CD4-positive, alpha-beta T cell (primary cell): ENCODE measurements at regions not wholly inside any gene's neighbourhood (a gene's known extent, or its start where the extent isn't known, plus 50 kb on each side); places are given as distances from the start of the nearest gene placed in this dataset.

Experiments
- ATAC-seq: fragments of 200-7000 bp; cut with Tn5 transposase; one replicate; pipeline ENCODE4 v1.10.0; 2022; ENCODE audit warnings: mild to moderate bottlenecking; ENCODE audit not compliant: poor library complexity
- CTCF ChIA-PET: fragments of 350-600 bp; sonication (Branson Sonifier 250); formaldehyde crosslinking; loops from one replicate; lab custom pipeline; 2021; ENCODE audit warnings: antibody characterized with exemption, inconsistent platforms; lab: Charles Lee
- POLR2A ChIA-PET: fragments of 350-600 bp; sonication (Branson Sonifier 250); formaldehyde crosslinking; loops from one replicate; lab custom pipeline; 2021; ENCODE audit warnings: antibody characterized with exemption, inconsistent platforms; lab: Charles Lee
- DNase-seq, 14 experiments: peaks; one replicate each; pipeline ENCODE4 v3.0.0-alpha.2; 2013 to 2020; ENCODE audit warnings: mixed read lengths in 2 of 14
- H3K27ac ChIP-seq, 2 donors: one replicate each; pipeline versions ENCODE4 v1.5.1 to v1.7.0; 2013; ENCODE audit warnings: low read length in 2 of 2, low read depth in 1 of 2, mild to moderate bottlenecking in 1 of 2
- H3K27me3 ChIP-seq, 2 experiments: 1 replicate in 1 of 2; 2 replicates in 1 of 2; pipeline versions ENCODE4 v1.6.1 to v1.7.0; 2013; ENCODE audit warnings: low read length in 2 of 2, control low read depth in 1 of 2, mild to moderate bottlenecking in 1 of 2, moderate library complexity in 1 of 2; ENCODE audit not compliant: insufficient read depth in 2 of 2, control insufficient read depth in 1 of 2
- H3K36me3 ChIP-seq: one replicate; pipeline ENCODE4 v1.6.1; 2013; ENCODE audit warnings: low read length, control low read depth; ENCODE audit not compliant: insufficient read depth
- H3K4me1 ChIP-seq: one replicate; pipeline ENCODE4 v1.6.1; 2013; ENCODE audit warnings: low read length, control low read depth; ENCODE audit not compliant: insufficient read depth
- H3K4me3 ChIP-seq: one replicate; pipeline ENCODE4 v1.5.1; 2013; ENCODE audit warnings: mild to moderate bottlenecking, low read length, moderate library complexity
- H3K9me3 ChIP-seq, 2 experiments: 1 replicate in 1 of 2; 2 replicates in 1 of 2; pipeline versions ENCODE4 v1.6.1 to v1.7.0; 2013; ENCODE audit warnings: low read length in 2 of 2, mild to moderate bottlenecking in 2 of 2, control low read depth in 1 of 2, moderate library complexity in 1 of 2; ENCODE audit not compliant: control insufficient read depth in 1 of 2, insufficient read depth in 1 of 2
- H3K27ac Mint-ChIP-seq: one replicate; pipeline ENCODE4 v1.8.0; 2020; ENCODE audit warnings: mixed read lengths
- H3K27me3 Mint-ChIP-seq: one replicate; pipeline ENCODE4 v1.8.0; 2021; ENCODE audit warnings: mixed read lengths
- H3K36me3 Mint-ChIP-seq: one replicate; pipeline ENCODE4 v1.8.0; 2021; ENCODE audit warnings: low read depth, mixed read lengths
- H3K4me1 Mint-ChIP-seq: one replicate; pipeline ENCODE4 v1.8.0; 2021; ENCODE audit warnings: low read depth, mixed read lengths
- H3K4me3 Mint-ChIP-seq: one replicate; pipeline ENCODE4 v1.8.0; 2020; ENCODE audit warnings: mild to moderate bottlenecking, mixed read lengths
- H3K9me3 Mint-ChIP-seq: one replicate; pipeline ENCODE4 v1.8.0; 2020; ENCODE audit warnings: mixed read lengths
- intact Hi-C, 2 experiments: fragments of 100-400 bp; cut with DNase I in 1 of 2; cut with micrococcal nuclease in 1 of 2; formaldehyde crosslinking; loops; one replicate each; pipeline versions ENCODE4 v1.15.1 to v1.9.0; 2023 to 2025; cut with DNase I, micrococcal nuclease
- TF ChIP-seq, protein P1 (sequence below): fragments of 200-600 bp; IDR thresholded peaks from one replicate; pipeline ENCODE4 v1.8.0; 2022; ENCODE audit warnings: antibody characterized with exemption, mild to moderate bottlenecking

DNA sequence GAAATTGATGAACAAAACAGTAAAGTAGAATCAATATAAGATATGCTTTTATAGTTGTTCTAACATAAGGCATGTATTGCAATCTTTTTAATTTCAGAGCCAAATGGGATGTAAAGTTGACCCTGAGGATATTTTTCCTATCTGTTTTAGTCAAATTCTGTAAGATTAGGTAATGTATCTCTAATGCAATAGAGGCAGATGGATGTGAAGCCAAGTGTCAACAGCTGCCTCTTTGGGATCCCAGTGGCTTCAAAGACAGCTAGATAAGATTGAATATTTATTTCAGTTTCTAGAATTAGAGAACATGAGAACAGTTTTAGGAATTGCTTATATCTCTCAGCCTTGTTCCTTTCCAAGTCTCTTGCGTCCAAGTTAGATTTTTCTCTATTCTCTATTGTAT is 208.3 kb downstream of the DNAJB9 start:
- no peaks in the 10 kb centered on the region for H3K27me3 Mint-ChIP-seq
- H3K36me3 Mint-ChIP-seq = no peaks in the 10 kb centered on the region
- ChIA-PET CTCF (no interaction called here), POLR2A (no interaction called here)
- Histone ChIP-seq H3K4me3 (no peak overlapping the region), H3K9me3 (no peaks in the 10 kb centered on the region), H3K36me3 (no peaks in the 10 kb centered on the region), H3K27ac (no peak overlapping the region), H3K27me3 (no peaks in the 10 kb centered on the region), H3K4me1 (no peaks in the 10 kb centered on the region)
- no peak overlapping the region for H3K4me3 Mint-ChIP-seq
- DNase-seq (no peak), ATAC-seq (no peak)
- H3K9me3 Mint-ChIP-seq = peaks cover 2% of the 10 kb centered on the region
- TF ChIP-seq, protein P1, sequence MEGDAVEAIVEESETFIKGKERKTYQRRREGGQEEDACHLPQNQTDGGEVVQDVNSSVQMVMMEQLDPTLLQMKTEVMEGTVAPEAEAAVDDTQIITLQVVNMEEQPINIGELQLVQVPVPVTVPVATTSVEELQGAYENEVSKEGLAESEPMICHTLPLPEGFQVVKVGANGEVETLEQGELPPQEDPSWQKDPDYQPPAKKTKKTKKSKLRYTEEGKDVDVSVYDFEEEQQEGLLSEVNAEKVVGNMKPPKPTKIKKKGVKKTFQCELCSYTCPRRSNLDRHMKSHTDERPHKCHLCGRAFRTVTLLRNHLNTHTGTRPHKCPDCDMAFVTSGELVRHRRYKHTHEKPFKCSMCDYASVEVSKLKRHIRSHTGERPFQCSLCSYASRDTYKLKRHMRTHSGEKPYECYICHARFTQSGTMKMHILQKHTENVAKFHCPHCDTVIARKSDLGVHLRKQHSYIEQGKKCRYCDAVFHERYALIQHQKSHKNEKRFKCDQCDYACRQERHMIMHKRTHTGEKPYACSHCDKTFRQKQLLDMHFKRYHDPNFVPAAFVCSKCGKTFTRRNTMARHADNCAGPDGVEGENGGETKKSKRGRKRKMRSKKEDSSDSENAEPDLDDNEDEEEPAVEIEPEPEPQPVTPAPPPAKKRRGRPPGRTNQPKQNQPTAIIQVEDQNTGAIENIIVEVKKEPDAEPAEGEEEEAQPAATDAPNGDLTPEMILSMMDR = no peak
- intact Hi-C loops = no loop called here
- H3K27ac Mint-ChIP-seq = no peak overlapping the region
- H3K4me1 Mint-ChIP-seq = no peaks in the 10 kb centered on the region

- Histone ChIP-seq H3K27ac (no peak overlapping the region), H3K4me3 (no peak overlapping the region), H3K27me3 (no peaks in the 10 kb centered on the region), H3K9me3 (peaks cover 5 to 9% of the 10 kb centered on the region in 2 experiments), H3K4me1 (no peaks in the 10 kb centered on the region), H3K36me3 (no peaks in the 10 kb centered on the region)
- Mint-ChIP-seq H3K36me3 (no peaks in the 10 kb centered on the region), H3K4me3 (no peak overlapping the region), H3K4me1 (no peaks in the 10 kb centered on the region), H3K9me3 (peaks cover 17% of the 10 kb centered on the region), H3K27ac (no peak overlapping the region), H3K27me3 (no peaks in the 10 kb centered on the region)
- DNase-seq (no peak), ATAC-seq (no peak)
- intact Hi-C loops = no loop called here
- POLR2A ChIA-PET = no interaction called here
- TF ChIP-seq, protein P1 = no peak
- CTCF ChIA-PET = no interaction called here
These were observed 219.8 kb downstream of the DNAJB9 start for GRCh38 chr7:108789451-108789850.

DNA sequence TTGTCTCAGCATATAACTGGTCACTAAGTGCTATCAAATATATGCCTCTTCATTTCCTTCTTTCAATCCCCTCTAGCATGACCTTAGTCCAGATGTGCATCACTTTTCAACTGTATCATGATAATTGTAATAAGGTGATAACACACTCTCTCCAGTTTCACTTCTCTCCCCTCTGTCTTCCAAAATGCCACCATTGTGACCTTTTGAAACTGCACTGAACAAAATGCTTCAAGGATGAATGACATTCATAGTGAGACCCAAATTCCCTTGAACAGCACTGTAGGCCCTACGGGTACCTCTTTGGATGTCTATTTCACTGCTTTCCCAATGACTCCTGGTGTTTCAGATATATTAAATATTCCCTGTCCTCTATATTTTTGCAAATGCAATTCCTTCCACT is 224.8 kb downstream of the DNAJB9 start:
- ATAC-seq = no peak
- peaks cover 4 to 9% of the 10 kb centered on the region in 2 experiments for H3K9me3 ChIP-seq
- Mint-ChIP-seq H3K27ac (no peak overlapping the region), H3K36me3 (no peaks in the 10 kb centered on the region), H3K4me1 (no peaks in the 10 kb centered on the region), H3K4me3 (no peak overlapping the region), H3K27me3 (no peaks in the 10 kb centered on the region), H3K9me3 (peaks cover 13% of the 10 kb centered on the region)
- CTCF ChIA-PET = no interaction called here
- no peaks in the 10 kb centered on the region for H3K27me3 ChIP-seq
- H3K4me1 ChIP-seq = no peaks in the 10 kb centered on the region
- H3K27ac ChIP-seq = no peak overlapping the region
- DNase-seq = no peak
- intact Hi-C loops = no loop called here
- TF ChIP-seq, protein P1 = no peak
- H3K4me3 ChIP-seq = no peak overlapping the region
- H3K36me3 ChIP-seq = no peaks in the 10 kb centered on the region
- POLR2A ChIA-PET = no interaction called here
